Activated T-helper 2 cell treated with anti-CD3 and anti-CD28 coated beads, Interferon-gamma antibody, Interleukin-2, Interleukin-4, amounts not matched to agents 10 μg/mL and 5 μg/mL and 100 μg/mL, durations not matched to agents 14 hours and 24 hours and 36 hours (primary cell): ENCODE measurements at regions not wholly inside any gene's neighbourhood (a gene's known extent, or its start where the extent isn't known, plus 50 kb on each side); places are given as distances from the start of the nearest gene placed in this dataset.

Source experiments
- DNase-seq: peaks from one replicate; pipeline ENCODE4 v3.0.0; 2021; ENCODE audit warnings: low spot score
- H3K27ac Mint-ChIP-seq: one replicate; pipeline ENCODE4 v1.8.0; 2021; ENCODE audit warnings: mixed read lengths
- H3K27me3 Mint-ChIP-seq: one replicate; pipeline ENCODE4 v1.8.0; 2021; ENCODE audit warnings: low read depth, mixed read lengths
- H3K36me3 Mint-ChIP-seq: one replicate; pipeline ENCODE4 v1.8.0; 2021; ENCODE audit warnings: low read depth, mixed read lengths
- H3K4me1 Mint-ChIP-seq: one replicate; pipeline ENCODE4 v1.8.0; 2021; ENCODE audit warnings: low read depth, mixed read lengths
- H3K4me3 Mint-ChIP-seq: one replicate; pipeline ENCODE4 v1.8.0; 2021; ENCODE audit warnings: low read depth, mild to moderate bottlenecking, moderate library complexity, mixed read lengths
- H3K9me3 Mint-ChIP-seq: one replicate; pipeline ENCODE4 v1.8.0; 2021; ENCODE audit warnings: mixed read lengths
- intact Hi-C: fragments of 100-400 bp; cut with micrococcal nuclease; formaldehyde crosslinking; loops from one replicate; pipeline ENCODE4 v1.15.1; 2023

DNA sequence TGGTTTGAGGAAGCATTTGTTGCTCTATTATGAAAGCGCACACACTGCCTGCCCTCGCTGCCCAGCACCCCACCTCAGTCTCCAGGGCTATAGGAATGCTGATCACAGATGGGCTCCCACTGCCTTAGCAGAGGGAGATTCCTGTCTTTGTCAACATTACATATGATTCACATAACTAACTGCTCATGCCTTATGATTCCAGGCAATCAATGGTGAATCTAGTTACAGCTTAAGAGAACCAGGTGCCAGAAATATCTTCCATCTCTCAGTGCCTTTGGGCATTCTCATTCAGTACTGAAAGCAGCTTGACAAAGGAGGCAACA is 458.9 kb upstream of the C9orf72 start:
- H3K27me3 Mint-ChIP-seq = no peaks in the 10 kb centered on the region
- no peak overlapping the region for H3K27ac Mint-ChIP-seq
- no peak overlapping the region for H3K4me3 Mint-ChIP-seq
- intact Hi-C loops = no loop called here
- no peak for DNase-seq
- H3K36me3 Mint-ChIP-seq = no peaks in the 10 kb centered on the region
- no peaks in the 10 kb centered on the region for H3K9me3 Mint-ChIP-seq
- H3K4me1 Mint-ChIP-seq = no peaks in the 10 kb centered on the region

DNA sequence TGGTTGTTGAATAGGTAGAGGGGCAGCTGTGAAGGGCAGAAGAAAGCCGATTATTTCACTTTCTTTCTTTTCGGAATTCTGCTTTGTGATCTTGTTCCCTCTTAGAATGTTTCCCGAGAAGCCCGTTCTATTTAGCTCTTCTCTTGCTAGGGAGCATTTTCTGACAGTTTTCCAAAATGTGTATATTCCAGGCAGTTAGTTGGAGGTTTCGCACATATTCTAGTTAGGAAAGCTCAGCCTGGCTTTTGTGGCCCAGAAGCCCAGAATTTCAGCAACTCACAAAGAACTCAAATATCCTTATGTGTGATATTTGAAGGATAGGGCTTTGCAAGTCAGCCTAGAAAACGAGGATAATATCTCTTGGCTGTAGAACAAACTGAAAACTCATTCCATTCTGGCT is 461.0 kb upstream of the C9orf72 start:
- Mint-ChIP-seq H3K9me3 (no peaks in the 10 kb centered on the region), H3K4me3 (no peak overlapping the region), H3K36me3 (no peaks in the 10 kb centered on the region), H3K4me1 (no peaks in the 10 kb centered on the region), H3K27me3 (no peaks in the 10 kb centered on the region), H3K27ac (no peak overlapping the region)
- no peak for DNase-seq
- intact Hi-C loops = no loop called here

DNA sequence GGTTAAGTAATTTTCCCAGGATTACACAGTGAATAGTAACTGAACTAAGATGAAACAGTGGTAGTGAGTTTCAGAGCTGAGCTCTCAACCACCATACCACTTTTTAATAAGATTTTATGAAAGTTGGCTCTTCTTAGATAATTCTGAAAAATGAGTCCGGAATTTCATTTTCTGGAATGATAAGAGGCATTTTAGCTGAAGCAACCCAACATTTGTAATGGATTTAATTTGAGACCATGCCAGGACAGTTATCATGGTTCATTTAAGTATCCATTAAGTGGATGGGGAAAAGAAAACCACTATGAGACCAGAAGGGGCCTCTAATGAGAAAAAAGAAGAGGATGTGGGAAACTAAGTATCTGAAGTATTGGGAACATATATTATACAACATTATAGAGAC is 464.7 kb upstream of the C9orf72 start:
- H3K4me3 Mint-ChIP-seq = no peak overlapping the region
- no peak for DNase-seq
- H3K4me1 Mint-ChIP-seq = no peaks in the 10 kb centered on the region
- no peak overlapping the region for H3K27ac Mint-ChIP-seq
- H3K9me3 Mint-ChIP-seq = no peaks in the 10 kb centered on the region
- intact Hi-C loops = no loop called here
- no peaks in the 10 kb centered on the region for H3K27me3 Mint-ChIP-seq
- no peaks in the 10 kb centered on the region for H3K36me3 Mint-ChIP-seq

DNA sequence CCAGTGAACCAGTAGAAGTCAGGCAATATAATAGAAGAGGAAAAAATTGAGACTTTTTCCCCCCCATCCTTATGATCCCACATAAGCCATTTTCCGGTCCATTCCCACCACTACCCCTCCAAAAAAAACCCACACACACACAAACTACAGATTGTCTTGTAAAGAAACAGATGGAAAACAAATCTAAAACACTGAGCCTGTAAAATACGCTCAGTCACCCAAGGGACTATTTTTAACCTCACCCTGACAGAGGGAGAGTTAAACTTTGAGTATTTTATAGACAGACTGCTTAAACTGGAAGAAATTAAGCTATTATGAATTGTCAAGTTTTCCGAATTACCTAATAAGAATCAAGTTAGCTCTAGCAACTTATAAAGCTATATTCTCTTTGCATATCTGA is 471.8 kb upstream of the C9orf72 start:
- Mint-ChIP-seq H3K4me1 (no peaks in the 10 kb centered on the region), H3K36me3 (no peaks in the 10 kb centered on the region), H3K4me3 (no peak overlapping the region), H3K27me3 (no peaks in the 10 kb centered on the region), H3K27ac (no peak overlapping the region), H3K9me3 (no peaks in the 10 kb centered on the region)
- intact Hi-C loops = no loop called here
- DNase-seq = no peak

DNA sequence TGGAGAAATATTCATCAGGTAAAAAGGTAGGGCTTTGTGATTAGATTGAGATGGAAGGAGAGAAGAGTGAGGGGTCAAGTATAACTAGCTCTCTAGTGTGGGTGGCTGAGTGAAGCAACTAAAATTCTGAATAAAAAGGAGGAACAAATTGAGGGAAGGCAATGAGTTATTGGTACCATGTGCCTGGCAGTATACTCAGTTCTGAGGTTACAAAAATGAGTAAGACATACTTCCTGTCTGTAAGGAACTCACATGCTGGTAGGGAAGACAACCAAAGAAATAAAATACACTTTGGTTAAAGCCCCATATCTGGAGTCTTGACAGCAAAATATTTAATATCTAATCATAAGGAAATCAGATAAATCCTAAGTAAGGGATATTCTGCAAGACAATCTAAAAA is 476.8 kb upstream of the C9orf72 start:
- DNase-seq = no peak
- Mint-ChIP-seq H3K4me3 (no peak overlapping the region), H3K9me3 (no peaks in the 10 kb centered on the region), H3K4me1 (no peaks in the 10 kb centered on the region), H3K27ac (no peak overlapping the region), H3K27me3 (no peaks in the 10 kb centered on the region), H3K36me3 (no peaks in the 10 kb centered on the region)
- intact Hi-C loops = no loop called here

DNA sequence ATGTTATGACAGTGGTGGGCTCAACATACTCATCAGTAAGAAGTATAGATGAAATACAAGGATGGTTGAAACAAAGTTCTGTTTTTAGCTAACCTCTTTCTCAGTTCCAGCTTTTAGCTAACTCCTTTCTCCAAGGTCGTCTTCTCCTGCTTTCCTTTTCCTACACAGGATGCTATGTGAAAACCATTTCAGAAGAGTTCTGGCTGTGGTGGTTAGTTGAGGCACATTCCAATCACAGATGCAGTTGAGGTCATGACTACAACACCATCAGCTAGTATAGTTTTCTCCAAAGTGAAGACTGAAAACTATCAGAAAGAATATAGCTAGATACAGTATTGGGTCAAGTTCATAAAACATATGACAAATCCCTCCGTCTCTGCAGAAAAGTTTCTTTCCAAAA is 477.7 kb upstream of the C9orf72 start:
- no peak for DNase-seq
- no peak overlapping the region for H3K4me3 Mint-ChIP-seq
- H3K27ac Mint-ChIP-seq = no peak overlapping the region
- intact Hi-C loops = no loop called here
- H3K4me1 Mint-ChIP-seq = no peaks in the 10 kb centered on the region
- no peaks in the 10 kb centered on the region for H3K27me3 Mint-ChIP-seq
- H3K9me3 Mint-ChIP-seq = no peaks in the 10 kb centered on the region
- H3K36me3 Mint-ChIP-seq = no peaks in the 10 kb centered on the region

DNA sequence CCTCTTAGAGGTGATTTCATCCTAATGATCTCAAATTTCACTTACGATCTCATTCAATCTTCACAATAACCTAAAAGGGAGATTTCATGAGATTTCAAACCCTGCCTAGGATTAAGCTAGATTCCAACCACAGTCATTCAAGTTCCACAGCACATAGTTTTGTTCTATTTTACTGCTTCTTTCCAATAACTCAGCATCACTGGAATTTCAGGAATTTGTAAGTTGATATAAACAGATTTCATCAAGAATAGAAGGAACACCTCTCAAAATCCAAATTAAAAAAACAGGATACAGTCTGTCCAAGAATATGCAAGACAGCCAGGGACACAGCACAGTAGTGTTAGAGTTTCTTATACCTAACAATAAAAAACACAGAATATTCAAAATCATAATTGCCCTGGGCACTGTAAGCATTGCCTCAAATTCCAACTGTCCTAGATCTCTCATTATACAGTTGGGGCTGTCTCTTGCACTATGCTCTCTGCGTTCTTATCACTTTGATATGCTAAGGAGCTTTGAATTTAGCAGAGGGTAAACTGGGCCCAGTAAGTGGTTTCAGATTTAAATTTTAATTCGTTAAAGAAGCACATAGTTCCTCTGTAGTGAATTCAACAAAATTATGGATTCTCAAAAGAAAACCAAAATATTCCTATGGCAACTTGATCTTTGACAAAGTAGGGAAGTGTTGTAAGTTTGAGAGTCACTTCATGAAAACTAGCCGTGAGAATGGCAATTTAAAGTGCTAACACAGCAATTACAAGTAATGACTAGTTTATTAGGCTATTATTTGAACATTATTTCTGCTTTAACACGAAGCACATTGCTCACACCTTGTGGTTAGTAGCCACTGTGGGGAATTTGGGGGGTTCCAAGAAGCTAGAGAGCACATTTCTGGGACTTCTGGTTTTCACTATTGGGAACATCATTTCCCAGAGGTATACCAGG is 478.6 kb upstream of the C9orf72 start:
- no peaks in the 10 kb centered on the region for H3K36me3 Mint-ChIP-seq
- no peaks in the 10 kb centered on the region for H3K4me1 Mint-ChIP-seq
- no peak overlapping the region for H3K27ac Mint-ChIP-seq
- no peak for DNase-seq
- H3K27me3 Mint-ChIP-seq = no peaks in the 10 kb centered on the region
- no peak overlapping the region for H3K4me3 Mint-ChIP-seq
- intact Hi-C loops = no loop called here
- no peaks in the 10 kb centered on the region for H3K9me3 Mint-ChIP-seq

DNA sequence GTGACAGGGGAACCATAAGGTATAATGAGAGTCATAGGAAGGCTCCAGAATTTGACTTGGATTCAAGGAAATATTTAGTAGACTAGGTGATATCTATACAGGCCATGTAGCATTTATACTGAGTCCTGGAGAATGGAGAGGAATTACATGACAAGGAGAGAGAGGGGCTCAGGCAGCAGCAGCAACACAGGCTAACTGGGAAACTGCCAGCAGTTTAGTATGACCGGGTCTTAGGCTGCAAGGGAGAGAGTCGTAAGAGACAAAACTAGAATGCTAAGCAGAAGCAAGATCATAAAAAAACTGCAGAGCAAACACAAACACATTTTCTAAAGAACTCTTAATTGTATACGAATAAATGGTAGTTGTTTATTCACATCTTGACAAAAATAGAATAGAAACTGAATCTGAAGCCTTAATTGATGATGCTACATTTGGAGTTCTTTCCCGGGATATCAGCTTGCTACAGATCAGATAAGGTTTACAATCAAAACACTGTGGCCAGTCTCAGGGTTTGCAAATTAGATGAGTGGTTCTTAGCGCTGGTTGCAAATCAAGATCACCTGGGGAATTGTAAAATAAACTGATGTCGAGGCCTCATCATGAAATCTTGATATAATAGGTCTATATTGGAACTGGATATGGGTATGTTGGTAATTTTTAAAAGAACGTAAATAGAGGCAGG is 480.0 kb upstream of the C9orf72 start:
- Mint-ChIP-seq H3K4me1 (no peaks in the 10 kb centered on the region), H3K9me3 (no peaks in the 10 kb centered on the region), H3K27ac (no peak overlapping the region), H3K36me3 (no peaks in the 10 kb centered on the region), H3K27me3 (no peaks in the 10 kb centered on the region), H3K4me3 (no peak overlapping the region)
- intact Hi-C loops = no loop called here
- DNase-seq = no peak

DNA sequence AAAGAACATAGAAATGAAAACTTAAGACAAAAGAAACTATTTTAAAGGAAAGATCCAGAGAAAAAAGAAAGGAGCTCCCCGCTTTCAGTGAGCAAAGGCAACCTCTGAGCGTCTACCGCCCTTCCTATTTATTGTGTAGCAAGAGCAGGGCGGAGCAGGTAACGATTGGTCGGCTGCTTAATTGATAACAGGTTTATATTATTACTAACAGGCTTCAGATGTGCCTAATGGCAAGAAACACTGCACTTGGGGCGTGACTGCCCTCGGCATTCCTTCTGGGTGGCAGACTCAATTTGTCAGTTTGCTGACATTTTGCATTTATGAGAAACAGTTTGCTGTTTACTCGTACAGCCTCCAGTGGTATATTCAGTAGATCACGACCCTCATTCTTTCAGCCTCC is 482.7 kb upstream of the C9orf72 start:
- Mint-ChIP-seq H3K36me3 (no peaks in the 10 kb centered on the region), H3K4me1 (no peaks in the 10 kb centered on the region), H3K27me3 (no peaks in the 10 kb centered on the region), H3K9me3 (no peaks in the 10 kb centered on the region), H3K4me3 (no peak overlapping the region), H3K27ac (no peak overlapping the region)
- intact Hi-C loops = no loop called here
- no peak for DNase-seq

DNA sequence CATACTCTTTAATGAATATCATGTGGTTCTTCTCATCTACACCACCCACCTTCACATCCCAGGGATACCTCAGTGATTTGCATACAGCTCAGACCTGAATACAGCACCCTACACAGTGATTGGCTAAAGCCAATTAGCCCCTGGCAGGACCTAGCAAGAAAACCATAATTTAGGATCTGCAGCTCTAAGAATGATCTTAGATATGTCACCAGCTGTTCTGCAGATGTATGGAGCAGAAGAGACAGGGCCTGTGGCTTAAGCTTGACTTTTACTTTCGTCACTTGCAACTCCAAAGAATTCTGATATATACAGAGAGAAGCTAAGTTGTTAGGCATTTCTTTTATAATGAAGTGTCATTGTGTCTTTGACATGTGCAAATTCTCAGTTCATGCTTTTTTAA is 483.2 kb upstream of the C9orf72 start:
- no peaks in the 10 kb centered on the region for H3K4me1 Mint-ChIP-seq
- H3K36me3 Mint-ChIP-seq = no peaks in the 10 kb centered on the region
- no peaks in the 10 kb centered on the region for H3K9me3 Mint-ChIP-seq
- no peaks in the 10 kb centered on the region for H3K27me3 Mint-ChIP-seq
- H3K27ac Mint-ChIP-seq = no peak overlapping the region
- intact Hi-C loops = no loop called here
- no peak overlapping the region for H3K4me3 Mint-ChIP-seq
- no peak for DNase-seq

DNA sequence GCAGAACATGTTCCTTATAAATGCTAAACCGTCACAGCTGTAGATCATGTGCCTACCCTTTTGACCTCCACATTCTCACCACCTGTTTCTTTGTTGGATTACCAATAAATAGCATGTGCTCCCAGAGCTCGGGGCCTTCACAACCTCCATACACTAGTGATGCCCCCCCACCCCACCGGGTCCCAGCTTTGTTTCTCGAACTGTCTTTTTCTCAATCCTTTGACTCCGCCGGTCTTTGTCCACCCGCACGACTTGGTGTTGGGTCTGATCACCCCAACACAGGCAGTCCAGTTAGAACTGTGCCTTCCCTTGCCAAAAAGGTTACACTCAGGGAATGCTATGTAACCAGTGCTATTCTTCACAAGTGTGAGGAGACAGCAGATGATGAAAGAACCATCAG is 485.9 kb upstream of the C9orf72 start:
- intact Hi-C loops = no loop called here
- no peaks in the 10 kb centered on the region for H3K9me3 Mint-ChIP-seq
- H3K27ac Mint-ChIP-seq = no peak overlapping the region
- H3K4me3 Mint-ChIP-seq = no peak overlapping the region
- H3K36me3 Mint-ChIP-seq = no peaks in the 10 kb centered on the region
- H3K27me3 Mint-ChIP-seq = no peaks in the 10 kb centered on the region
- no peak for DNase-seq
- H3K4me1 Mint-ChIP-seq = no peaks in the 10 kb centered on the region

DNA sequence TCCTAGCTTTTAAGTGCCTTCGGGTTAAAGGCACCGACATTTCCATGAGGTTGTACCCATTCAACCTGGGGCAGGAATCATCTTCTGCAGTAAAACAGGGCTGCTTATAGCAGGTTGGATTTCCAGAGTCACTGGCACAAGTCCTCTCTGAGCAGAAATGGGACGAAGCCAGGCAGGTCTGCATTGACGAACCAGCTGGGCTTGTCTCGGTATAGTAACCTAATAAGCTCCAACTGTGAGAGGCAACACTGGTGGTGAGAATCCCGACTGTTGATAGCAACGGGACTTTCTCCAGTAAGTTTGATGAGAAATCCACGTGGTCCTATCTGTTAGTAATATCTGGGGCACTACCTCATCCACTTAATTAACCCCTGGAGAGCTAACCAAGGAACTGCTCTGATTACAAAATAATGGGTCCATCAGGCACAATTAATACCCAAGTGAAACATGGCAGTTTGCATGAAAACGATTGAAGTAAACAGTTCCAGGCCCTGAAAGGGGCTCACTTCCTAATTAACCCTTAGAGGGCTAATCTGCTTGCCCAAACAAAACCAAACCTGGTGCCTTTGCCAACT is 491.0 kb upstream of the C9orf72 start:
- H3K27ac Mint-ChIP-seq = no peak overlapping the region
- no peaks in the 10 kb centered on the region for H3K27me3 Mint-ChIP-seq
- no peaks in the 10 kb centered on the region for H3K4me1 Mint-ChIP-seq
- intact Hi-C loops = no loop called here
- H3K4me3 Mint-ChIP-seq = no peak overlapping the region
- no peaks in the 10 kb centered on the region for H3K9me3 Mint-ChIP-seq
- DNase-seq = no peak
- H3K36me3 Mint-ChIP-seq = no peaks in the 10 kb centered on the region

DNA sequence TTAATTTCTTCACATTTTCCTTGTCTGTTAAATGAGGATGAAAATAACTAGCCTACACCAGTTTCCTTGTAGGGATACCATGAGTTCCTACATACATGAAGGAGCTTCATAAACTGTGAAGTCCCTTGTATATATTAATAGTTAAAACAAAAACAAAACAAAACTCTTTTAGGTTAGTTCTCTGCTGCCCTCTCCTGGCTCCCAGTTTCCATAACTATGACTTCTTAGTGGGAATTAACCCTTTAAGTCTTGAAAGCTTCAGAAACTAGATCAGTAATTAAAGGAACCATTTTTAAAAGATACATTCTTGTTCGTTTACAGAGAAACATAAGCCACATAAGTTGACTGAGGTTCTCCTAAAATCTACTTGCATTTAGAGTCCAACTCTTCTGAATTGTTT is 500.0 kb upstream of the C9orf72 start:
- no peak overlapping the region for H3K4me3 Mint-ChIP-seq
- no peaks in the 10 kb centered on the region for H3K4me1 Mint-ChIP-seq
- no peaks in the 10 kb centered on the region for H3K27me3 Mint-ChIP-seq
- no peak for DNase-seq
- H3K9me3 Mint-ChIP-seq = no peaks in the 10 kb centered on the region
- H3K27ac Mint-ChIP-seq = no peak overlapping the region
- intact Hi-C loops = no loop called here
- H3K36me3 Mint-ChIP-seq = no peaks in the 10 kb centered on the region
